SK-N-SH (cell line): ENCODE measurements at regions not wholly inside any gene's neighbourhood (a gene's known extent, or its start where the extent isn't known, plus 50 kb on each side); places are given as distances from the start of the nearest gene placed in this dataset.

ENCODE experiments used
- CTCF ChIA-PET: fragments of 300-600, 350-600 bp; formaldehyde crosslinking; extraction: SDS; loops from one replicate; lab custom pipeline; 2021; lab: Yijun Ruan, JAX
- POLR2A ChIA-PET: fragments of 350-600 bp; sonication (Branson Sonifier 250); formaldehyde crosslinking; extraction: SDS; loops from one replicate; lab custom pipeline; 2020; ENCODE audit warnings: antibody characterized with exemption, inconsistent platforms; lab: Yijun Ruan, JAX
- DNase-seq: peaks from one replicate; pipeline ENCODE4 v3.0.0; 2012
- H2AFZ ChIP-seq: fragments of 200-600 bp; sonication (generic); 2 replicates; pipeline ENCODE4 v1.8.1; 2016; ENCODE audit warnings: antibody characterized with exemption, mild to moderate bottlenecking, low read depth
- H3F3A ChIP-seq: fragments of 200-600 bp; sonication (generic); replicated peaks from 2 replicates; pipeline ENCODE3; 2016; ENCODE audit warnings: antibody characterized with exemption, mild to moderate bottlenecking; ENCODE audit not compliant: insufficient read depth
- H3K27ac ChIP-seq, 2 experiments: fragments of 200-500 bp in 1 of 2; fragments of 200-600 bp in 1 of 2; sonication (Bioruptor generic) in 1 of 2; sonication (generic), shearing (Covaris generic) in 1 of 2; 2 replicates each; pipeline versions ENCODE4 v1.5.1 to v1.6.1; 2014 to 2016; ENCODE audit warnings: low read depth in 2 of 2, inconsistent platforms in 1 of 2, low read length in 1 of 2, mild to moderate bottlenecking in 1 of 2, mixed read lengths in 1 of 2
- H3K27me3 ChIP-seq: fragments of 200-600 bp; sonication (generic), shearing (Covaris generic); 2 replicates; pipeline ENCODE4 v1.6.1; 2016; ENCODE audit warnings: mixed run types; ENCODE audit not compliant: insufficient read depth
- H3K36me3 ChIP-seq, 2 experiments: fragments of 200-500 bp in 1 of 2; fragments of 200-600 bp in 1 of 2; sonication (Bioruptor generic) in 1 of 2; sonication (generic) in 1 of 2; replicated peaks in 1 of 2; 2 replicates each; pipeline versions ENCODE3 to v1.5.1; 2014 to 2016; ENCODE audit warnings: low read length in 1 of 2, mild to moderate bottlenecking in 1 of 2; ENCODE audit not compliant: insufficient read depth in 2 of 2, control insufficient read depth in 1 of 2
- H3K4me1 ChIP-seq, 2 experiments: fragments of 200-500 bp in 1 of 2; fragments of 200-600 bp in 1 of 2; sonication (Bioruptor generic) in 1 of 2; sonication (generic), shearing (Covaris generic) in 1 of 2; 2 replicates each; pipeline versions ENCODE4 v1.5.1 to v1.6.1; 2014 to 2016; ENCODE audit warnings: low read depth in 1 of 2, low read length in 1 of 2, mixed run types in 1 of 2; ENCODE audit not compliant: insufficient read depth in 2 of 2, control insufficient read depth in 1 of 2
- H3K4me2 ChIP-seq: fragments of 200-600 bp; sonication (generic), shearing (Covaris generic); 2 replicates; pipeline ENCODE4 v1.6.1; 2017; ENCODE audit warnings: mixed run types
- H3K4me3 ChIP-seq, 2 experiments: fragments of 200-500 bp in 1 of 2; fragments of 200-600 bp in 1 of 2; sonication (Bioruptor generic) in 1 of 2; sonication (generic), shearing (Covaris generic) in 1 of 2; 2 replicates each; pipeline versions ENCODE4 v1.5.1 to v1.8.1; 2014 to 2016; ENCODE audit warnings: low read depth in 2 of 2, inconsistent platforms in 1 of 2, low read length in 1 of 2, mild to moderate bottlenecking in 1 of 2, mixed read lengths in 1 of 2, moderate library complexity in 1 of 2
- H3K79me2 ChIP-seq: fragments of 200-600 bp; sonication (generic); 2 replicates; pipeline ENCODE4 v1.8.1; 2017; ENCODE audit warnings: mild to moderate bottlenecking; ENCODE audit not compliant: insufficient read depth
- H3K9ac ChIP-seq: fragments of 200-600 bp; sonication (generic); 2 replicates; pipeline ENCODE4 v1.6.1; 2017; ENCODE audit warnings: mixed run types
- H3K9me2 ChIP-seq: fragments of 200-600 bp; sonication (generic); 2 replicates; pipeline ENCODE4 v1.6.1; 2017; ENCODE audit warnings: mixed run types
- H3K9me3 ChIP-seq: fragments of 200-600 bp; sonication (generic); 2 replicates; pipeline ENCODE4 v1.6.1; 2017; ENCODE audit warnings: mixed run types, mild to moderate bottlenecking, moderate library complexity
- H4K20me1 ChIP-seq: fragments of 200-600 bp; sonication (generic); 2 replicates; pipeline ENCODE4 v1.6.1; 2017; ENCODE audit warnings: mild to moderate bottlenecking, mixed run types; ENCODE audit not compliant: insufficient read depth
- CHD2 ChIP-seq: fragments of 150-350 bp; IDR thresholded peaks from 2 replicates; pipeline ENCODE4 v1.6.1; 2018; ENCODE audit warnings: low read length; ENCODE audit not compliant: partially characterized antibody
- EP300 ChIP-seq, 2 experiments: IDR thresholded peaks; 2 replicates each; pipeline versions ENCODE4 v1.4.0 to v1.6.1; 2012; ENCODE audit warnings: borderline replicate concordance in 1 of 2, low read depth in 1 of 2, low read length in 1 of 2
- GABPA ChIP-seq: IDR thresholded peaks from 2 replicates; pipeline ENCODE4 v1.4.0; 2012; ENCODE audit warnings: low read depth, mild to moderate bottlenecking
- GATA2 ChIP-seq: sonication (generic); formaldehyde crosslinking; IDR thresholded peaks from 2 replicates; pipeline ENCODE4 v1.5.0; 2020; ENCODE audit warnings: mild to moderate bottlenecking, missing genetic modification reagents
- MAX ChIP-seq: IDR thresholded peaks from 2 replicates; pipeline ENCODE4 v1.4.0; 2012; ENCODE audit warnings: low read depth
- RFX5 ChIP-seq: IDR thresholded peaks from 2 replicates; pipeline ENCODE4 v1.6.1; 2012; ENCODE audit warnings: mild to moderate bottlenecking, improper control_type of control experiment, low read length
- TAF1 ChIP-seq: IDR thresholded peaks from 2 replicates; pipeline ENCODE4 v1.6.1; 2012; ENCODE audit warnings: low read depth, mild to moderate bottlenecking, low read length, moderate library complexity, borderline replicate concordance
- TEAD4 ChIP-seq: IDR thresholded peaks from 2 replicates; pipeline ENCODE4 v1.4.0; 2012; ENCODE audit warnings: mild to moderate bottlenecking, borderline replicate concordance; ENCODE audit not compliant: insufficient read depth
- USF1 ChIP-seq: IDR thresholded peaks from 2 replicates; pipeline ENCODE4 v1.4.0; 2012; ENCODE audit warnings: low read depth, borderline replicate concordance
- ZBTB33 ChIP-seq: IDR thresholded peaks from 2 replicates; pipeline ENCODE4 v1.4.0; 2012; ENCODE audit warnings: low read depth, borderline replicate concordance
- WGBS: methylation state at CpG from one replicate; pipeline ENCODE4 v1.1.6; 2017; ENCODE audit warnings: low lambda C conversion rate; 5-methylcytosine and 5-hydroxymethylcytosine counted together

- CTCF ChIA-PET = interaction anchor here (1.0 to 3.3 kb wide), 4 partner anchors 15 to 530 kb away, joined by 3 to 16 read pairs (median 4); no protein-coding TSS in a partner anchor
Observed at GRCh38 chr15:98547275-98547674, 101.1 kb upstream of the IGF1R start.

GRCh38 chr15:98547741-98548138 lies 100.6 kb upstream of the IGF1R start:
- Histone ChIP-seq H3K9ac (no peak overlapping the region), H3K9me2 (no peaks in the 10 kb centered on the region), H2AFZ (peak overlapping the region; percentile 77; the same call in 1 of the 2 replicates), H3K79me2 (no peaks in the 10 kb centered on the region), H3K27ac (no peak overlapping the region), H4K20me1 (no peaks in the 10 kb centered on the region), H3K36me3 (no peaks in the 10 kb centered on the region), H3K4me3 (peak overlapping the region; percentile 48 to 62), H3K4me2 (peak overlapping the region; percentile 87), H3F3A (no peaks in the 10 kb centered on the region), H3K4me1 (peaks cover 0 to 11% of the 10 kb centered on the region in 2 experiments; a peak in 1 of 4 replicates), H3K27me3 (peaks cover 23% of the 10 kb centered on the region; the same call in 1 of the 2 replicates), H3K9me3 (no peaks in the 10 kb centered on the region)
- 12% methylated on average over 10 of the region's 19 CpGs for WGBS
- no peak for DNase-seq
- ChIA-PET CTCF (interaction anchor here (1.0 to 3.3 kb wide), 3 partner anchors 20 to 529 kb away, joined by 3 to 16 read pairs (median 4); no protein-coding TSS in a partner anchor), POLR2A (no interaction called here)
- TF ChIP-seq EP300 (IDR thresholded peaks at IDR 0.05; ENCODE audit: borderline replicate concordance in 1 of 2, low read depth in 1 of 2, low read length in 1 of 2) = no peak

More at GRCh38 chr15:98547275-98547674, 101.1 kb upstream of the IGF1R start:
- no peaks in the 10 kb centered on the region for H3K79me2 ChIP-seq
- TF ChIP-seq GATA2 (CRISPR knock-in tag) (no peak), GABPA (no peak), TAF1 (no peak), TEAD4 (no peak), USF1 (no peak), MAX (no peak), ZBTB33 (no peak), RFX5 (no peak), CHD2 (no peak)
- H3K4me3 ChIP-seq = no peak overlapping the region; a peak in 1 of 4 replicates
- peaks cover 21% of the 10 kb centered on the region; the same call in 1 of the 2 replicates for H3K27me3 ChIP-seq
- no peaks in the 10 kb centered on the region for H4K20me1 ChIP-seq
- no peak overlapping the region for H3K9ac ChIP-seq
- DNase-seq = no peak
- no peaks in the 10 kb centered on the region for H3K36me3 ChIP-seq
- POLR2A ChIA-PET = no interaction called here
- H2AFZ ChIP-seq = no peak overlapping the region
- H3F3A ChIP-seq = no peaks in the 10 kb centered on the region
- no peak overlapping the region; the same call in 1 of the 2 replicates for H3K4me2 ChIP-seq
- H3K27ac ChIP-seq = no peak overlapping the region
- no peaks in the 10 kb centered on the region for H3K9me3 ChIP-seq
- peaks cover 0 to 11% of the 10 kb centered on the region in 2 experiments; a peak in 1 of 4 replicates for H3K4me1 ChIP-seq
- 29% methylated on average over 5 of the region's 5 CpGs for WGBS
- H3K9me2 ChIP-seq = no peaks in the 10 kb centered on the region
